ENCODE measurements at regions not wholly inside any gene's neighbourhood (a gene's known extent, or its start where the extent isn't known, plus 50 kb on each side); places are given as distances from the start of the nearest gene placed in this dataset.

GRCh38 chr3:99175276-99175812 lies 273.8 kb upstream of the DCBLD2 start:
- no peak for DNase-seq (ENCODE audit: low spot score)
- TF ChIP-seq CTCF (IDR thresholded peaks at IDR 0.05; ENCODE audit: unreplicated experiment) = no peak
- H3K27ac Mint-ChIP-seq (ENCODE audit: unreplicated experiment) = no peak overlapping the region
- no peak overlapping the region for H3K4me3 Mint-ChIP-seq (ENCODE audit: unreplicated experiment)
- no peaks in the 10 kb centered on the region for H3K4me1 Mint-ChIP-seq (ENCODE audit: unreplicated experiment)
- no peaks in the 10 kb centered on the region for H3K9me3 Mint-ChIP-seq (ENCODE audit: unreplicated experiment)
- no peaks in the 10 kb centered on the region for H3K27me3 Mint-ChIP-seq (ENCODE audit: unreplicated experiment)
- no peaks in the 10 kb centered on the region for H3K36me3 Mint-ChIP-seq (ENCODE audit: low read depth, unreplicated experiment)

- H3K4me1 Mint-ChIP-seq (ENCODE audit: unreplicated experiment) = no peaks in the 10 kb centered on the region
- no peaks in the 10 kb centered on the region for H3K9me3 Mint-ChIP-seq (ENCODE audit: unreplicated experiment)
- no peaks in the 10 kb centered on the region for H3K36me3 Mint-ChIP-seq (ENCODE audit: low read depth, unreplicated experiment)
- no peak overlapping the region for H3K4me3 Mint-ChIP-seq (ENCODE audit: unreplicated experiment)
- peak; percentile 68 for DNase-seq (ENCODE audit: low spot score)
- peak; percentile 57 for TF ChIP-seq CTCF (IDR thresholded peaks at IDR 0.05; ENCODE audit: unreplicated experiment)
- peaks cover 2% of the 10 kb centered on the region for H3K27me3 Mint-ChIP-seq (ENCODE audit: unreplicated experiment)
- no peak overlapping the region for H3K27ac Mint-ChIP-seq (ENCODE audit: unreplicated experiment)
Measured at GRCh38 chr3:99172736-99173657, 271.5 kb upstream of the DCBLD2 start.

- Mint-ChIP-seq H3K4me1 (ENCODE audit: unreplicated experiment) (no peaks in the 10 kb centered on the region), H3K27ac (ENCODE audit: unreplicated experiment) (no peak overlapping the region), H3K4me3 (ENCODE audit: unreplicated experiment) (no peak overlapping the region), H3K9me3 (ENCODE audit: unreplicated experiment) (no peaks in the 10 kb centered on the region), H3K27me3 (ENCODE audit: unreplicated experiment) (peaks cover 2% of the 10 kb centered on the region), H3K36me3 (ENCODE audit: low read depth, unreplicated experiment) (no peaks in the 10 kb centered on the region)
- TF ChIP-seq CTCF (IDR thresholded peaks at IDR 0.05; ENCODE audit: unreplicated experiment) = no peak
- no peak for DNase-seq (ENCODE audit: low spot score)
Measured at GRCh38 chr3:99171800-99172199, 270.3 kb upstream of the DCBLD2 start.

GRCh38 chr3:99170867-99171517 lies 269.5 kb upstream of the DCBLD2 start:
- TF ChIP-seq CTCF (IDR thresholded peaks at IDR 0.05; ENCODE audit: unreplicated experiment) = no peak
- no peaks in the 10 kb centered on the region for H3K9me3 Mint-ChIP-seq (ENCODE audit: unreplicated experiment)
- peaks cover 2% of the 10 kb centered on the region for H3K27me3 Mint-ChIP-seq (ENCODE audit: unreplicated experiment)
- no peak overlapping the region for H3K4me3 Mint-ChIP-seq (ENCODE audit: unreplicated experiment)
- no peaks in the 10 kb centered on the region for H3K4me1 Mint-ChIP-seq (ENCODE audit: unreplicated experiment)
- DNase-seq (ENCODE audit: low spot score) = no peak
- no peak overlapping the region for H3K27ac Mint-ChIP-seq (ENCODE audit: unreplicated experiment)
- no peaks in the 10 kb centered on the region for H3K36me3 Mint-ChIP-seq (ENCODE audit: low read depth, unreplicated experiment)

All from endothelial cell (in vitro differentiated cells).